PC-9 (cell line): ENCODE measurements at regions not wholly inside any gene's neighbourhood (a gene's known extent, or its start where the extent isn't known, plus 50 kb on each side); places are given as distances from the start of the nearest gene placed in this dataset.

Experiments
- CTCF ChIP-seq: fragments of 200-600 bp; sonication (generic); conservative IDR thresholded peaks from 2 replicates; pipeline ENCODE4 v1.6.1; 2017; ENCODE audit warnings: mixed run types, antibody characterized with exemption, mild to moderate bottlenecking, moderate library complexity
- EZH2 ChIP-seq: fragments of 200-600 bp; sonication (generic); IDR thresholded peaks from 2 replicates; pipeline ENCODE4 v1.8.0; 2017; ENCODE audit warnings: antibody characterized with exemption, low read depth

DNA sequence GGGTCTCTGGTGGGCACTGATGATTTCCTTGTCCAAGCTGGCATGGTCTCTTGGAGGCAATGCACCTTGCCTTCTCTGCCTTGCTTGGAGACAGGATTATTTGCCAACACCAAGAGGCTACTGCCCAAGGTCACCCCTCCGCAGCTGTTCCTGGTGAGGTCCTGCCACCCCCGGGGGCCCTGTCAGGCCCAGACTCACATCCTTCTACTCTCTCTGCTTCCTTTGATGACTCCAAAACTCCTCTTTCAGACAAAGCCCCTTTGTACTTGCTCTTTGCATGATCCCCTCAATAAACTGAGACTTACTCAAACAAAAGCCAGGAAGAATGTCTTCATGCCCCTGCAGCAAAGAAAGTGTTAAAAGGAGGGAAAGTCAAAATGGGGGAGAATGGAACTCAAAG lies 137.7 kb downstream of the MEX3B start:
- TF ChIP-seq CTCF (no peak), EZH2 (no peak)
